MM.1S (cell line): ENCODE measurements at regions not wholly inside any gene's neighbourhood (a gene's known extent, or its start where the extent isn't known, plus 50 kb on each side); places are given as distances from the start of the nearest gene placed in this dataset.

Experiments used
- CTCF ChIP-seq: fragments of 300-600 bp; sonication (generic); IDR thresholded peaks from 2 replicates; pipeline ENCODE4 v1.5.1; 2016; ENCODE audit warnings: antibody characterized with exemption, low read length, mixed read lengths
- EZH2phosphoT487 ChIP-seq: fragments of 300-600 bp; sonication (generic); IDR thresholded peaks from 2 replicates; pipeline ENCODE4 v1.6.1; 2018; ENCODE audit warnings: antibody characterized with exemption, low read length

- TF ChIP-seq CTCF (no peak), EZH2phosphoT487 (no peak)
Measured at GRCh38 chr2:22656426-22656825, 728.6 kb upstream of the KLHL29 start.
